ENCODE measurements at regions not wholly inside any gene's neighbourhood (a gene's known extent, or its start where the extent isn't known, plus 50 kb on each side); places are given as distances from the start of the nearest gene placed in this dataset.
"Not testable (repeated sequence)": the region's sequence is repeated elsewhere in the genome, so short reads cannot be mapped to it uniquely, and the experiment has no call there.

DNA sequence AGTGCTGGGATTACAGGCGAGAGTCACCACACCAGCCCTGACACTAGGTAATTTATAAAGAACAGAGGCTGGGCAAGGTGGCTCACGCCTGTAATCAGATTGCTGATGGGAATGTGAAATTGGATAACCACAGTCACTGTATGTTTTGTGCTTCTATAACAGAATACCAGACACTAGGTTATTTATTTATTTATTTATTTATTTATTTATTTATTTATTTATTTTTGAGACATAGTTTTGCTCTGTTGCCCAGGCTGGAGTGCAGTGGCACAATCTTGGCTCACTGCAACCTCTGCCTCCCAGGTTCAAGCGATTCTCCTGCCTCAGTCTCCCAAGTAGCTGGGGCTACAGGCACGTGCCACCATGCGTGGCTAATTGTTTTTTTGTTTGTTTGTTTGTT, 130.0 kb upstream of the FOXN3 start:
- not testable (repeated sequence) for DNase-seq; H3K4me3 ChIP-seq (ENCODE audit: low read length); H3K36me3 ChIP-seq (ENCODE audit: control insufficient read depth, insufficient read depth, low read length); H3K27ac ChIP-seq (ENCODE audit: low read length); H3K4me1 ChIP-seq (ENCODE audit: control insufficient read depth, insufficient read depth, low read length); H3K27me3 ChIP-seq (ENCODE audit: control insufficient read depth, insufficient read depth, low read length); H3K9me3 ChIP-seq (ENCODE audit: control insufficient read depth, low read depth, low read length)
- WGBS (ENCODE audit: insufficient coverage, low lambda C conversion rate) = 33% methylated on average over 1 of the region's 5 CpGs

DNA sequence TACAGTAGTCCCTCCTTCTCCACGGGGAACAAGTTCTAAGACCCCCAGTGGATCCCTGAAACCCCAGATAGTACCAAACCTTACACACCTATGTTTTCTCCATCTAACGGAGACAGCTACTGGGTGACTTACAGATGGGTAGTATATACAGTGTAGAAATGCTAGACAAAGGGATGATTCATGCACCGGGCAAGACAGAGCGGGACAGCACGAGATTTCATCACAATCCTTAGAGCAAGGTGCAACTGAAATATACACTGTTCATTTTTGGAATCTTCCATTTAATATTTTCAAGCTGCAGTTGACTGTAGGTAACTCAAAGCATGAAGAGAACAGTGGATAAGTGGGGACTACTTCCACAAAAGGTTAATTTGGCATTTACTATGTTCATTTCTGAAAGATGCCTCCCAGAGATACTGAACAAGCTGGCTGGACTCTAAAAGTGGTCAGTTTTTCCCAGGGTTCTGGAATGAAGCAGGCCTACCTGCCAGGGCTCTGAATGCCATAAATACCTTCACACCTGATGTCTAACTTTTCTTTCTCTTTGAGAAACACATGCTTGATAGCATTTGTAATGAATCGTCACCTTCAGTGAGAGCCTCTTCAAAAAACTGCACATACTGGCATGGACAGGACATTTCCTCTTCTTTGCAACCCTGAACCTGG, 127.7 kb upstream of the FOXN3 start:
- Histone ChIP-seq H3K36me3 (ENCODE audit: control insufficient read depth, insufficient read depth, low read length) (no peaks in the 10 kb centered on the region), H3K27ac (ENCODE audit: low read length) (no peak overlapping the region), H3K4me1 (ENCODE audit: control insufficient read depth, insufficient read depth, low read length) (no peaks in the 10 kb centered on the region), H3K4me3 (ENCODE audit: low read length) (no peak overlapping the region), H3K9me3 (ENCODE audit: control insufficient read depth, low read depth, low read length) (no peaks in the 10 kb centered on the region), H3K27me3 (ENCODE audit: control insufficient read depth, insufficient read depth, low read length) (no peaks in the 10 kb centered on the region)
- 100% methylated on average over 1 of the region's 6 CpGs for WGBS (ENCODE audit: insufficient coverage, low lambda C conversion rate)
- DNase-seq = no peak

DNA sequence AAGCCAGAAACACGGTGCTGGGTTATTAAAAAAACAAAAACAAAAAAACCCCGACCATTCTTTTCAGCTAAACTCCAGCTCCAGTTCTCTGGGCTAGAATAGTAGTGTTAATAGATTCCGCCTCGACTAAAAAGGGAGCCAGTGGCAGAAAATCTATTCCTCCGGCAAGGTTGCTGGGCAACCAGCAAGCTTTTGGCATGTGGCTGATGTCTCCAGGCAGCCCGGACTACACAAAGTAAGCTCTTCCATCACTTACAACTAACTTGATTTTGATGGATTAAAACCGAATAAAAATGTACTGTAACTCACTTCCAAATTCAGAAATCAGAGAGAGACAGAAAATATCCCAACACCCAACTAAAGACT, 126.4 kb upstream of the FOXN3 start:
- 57% methylated on average over 1 of the region's 7 CpGs for WGBS (ENCODE audit: insufficient coverage, low lambda C conversion rate)
- DNase-seq = no peak
- no peaks in the 10 kb centered on the region for H3K4me1 ChIP-seq (ENCODE audit: control insufficient read depth, insufficient read depth, low read length)
- no peaks in the 10 kb centered on the region for H3K36me3 ChIP-seq (ENCODE audit: control insufficient read depth, insufficient read depth, low read length)
- H3K27ac ChIP-seq (ENCODE audit: low read length) = no peak overlapping the region
- H3K9me3 ChIP-seq (ENCODE audit: control insufficient read depth, low read depth, low read length) = no peaks in the 10 kb centered on the region
- H3K4me3 ChIP-seq (ENCODE audit: low read length) = no peak overlapping the region
- H3K27me3 ChIP-seq (ENCODE audit: control insufficient read depth, insufficient read depth, low read length) = no peaks in the 10 kb centered on the region

DNA sequence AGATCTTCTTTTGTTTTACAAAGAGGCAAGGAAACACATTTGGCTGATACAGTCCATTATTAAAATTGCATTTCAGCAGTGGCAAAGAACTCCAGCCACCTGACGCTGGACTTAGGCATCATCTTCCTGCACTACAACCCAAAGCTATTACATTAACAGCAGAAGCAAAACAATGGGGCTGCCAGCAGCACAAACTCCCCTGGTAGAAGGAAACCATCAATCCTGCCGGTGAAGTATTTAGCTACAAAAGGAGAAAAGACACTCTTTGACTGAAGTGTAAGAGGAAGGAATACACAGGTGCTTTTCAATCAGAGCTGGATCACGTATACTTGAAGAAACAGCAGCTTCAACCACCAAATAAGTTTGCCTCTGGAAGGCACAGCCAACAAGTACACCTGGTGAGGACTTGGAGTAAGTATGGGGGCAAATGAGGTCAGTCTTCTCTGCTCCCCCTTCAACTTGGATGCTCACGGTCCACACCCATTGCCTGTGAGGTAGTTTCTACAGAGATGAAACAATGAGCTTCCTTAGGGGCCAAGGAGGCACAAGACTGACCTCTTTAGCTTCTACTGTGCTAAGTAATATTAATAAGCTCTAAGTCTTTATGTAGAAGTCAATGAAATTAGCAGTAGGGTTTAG, 125.9 kb upstream of the FOXN3 start:
- Histone ChIP-seq H3K4me3 (ENCODE audit: low read length) (no peak overlapping the region), H3K27me3 (ENCODE audit: control insufficient read depth, insufficient read depth, low read length) (no peaks in the 10 kb centered on the region), H3K36me3 (ENCODE audit: control insufficient read depth, insufficient read depth, low read length) (no peaks in the 10 kb centered on the region), H3K4me1 (ENCODE audit: control insufficient read depth, insufficient read depth, low read length) (no peaks in the 10 kb centered on the region), H3K27ac (ENCODE audit: low read length) (no peak overlapping the region), H3K9me3 (ENCODE audit: control insufficient read depth, low read depth, low read length) (no peaks in the 10 kb centered on the region)
- no peak for DNase-seq
- WGBS (ENCODE audit: insufficient coverage, low lambda C conversion rate) = no CpG with 5 or more reads among the region's 4 CpGs

GRCh38 chr14:89540830-89541470, 123.9 kb upstream of the FOXN3 start:
- H3K4me3 ChIP-seq (ENCODE audit: low read length) = no peak overlapping the region
- H3K9me3 ChIP-seq (ENCODE audit: control insufficient read depth, low read depth, low read length) = no peaks in the 10 kb centered on the region
- H3K4me1 ChIP-seq (ENCODE audit: control insufficient read depth, insufficient read depth, low read length) = no peaks in the 10 kb centered on the region
- WGBS (ENCODE audit: insufficient coverage, low lambda C conversion rate) = 80% methylated on average over 1 of the region's 5 CpGs
- no peaks in the 10 kb centered on the region for H3K27me3 ChIP-seq (ENCODE audit: control insufficient read depth, insufficient read depth, low read length)
- no peak for DNase-seq
- no peaks in the 10 kb centered on the region for H3K36me3 ChIP-seq (ENCODE audit: control insufficient read depth, insufficient read depth, low read length)
- H3K27ac ChIP-seq (ENCODE audit: low read length) = no peak overlapping the region

DNA sequence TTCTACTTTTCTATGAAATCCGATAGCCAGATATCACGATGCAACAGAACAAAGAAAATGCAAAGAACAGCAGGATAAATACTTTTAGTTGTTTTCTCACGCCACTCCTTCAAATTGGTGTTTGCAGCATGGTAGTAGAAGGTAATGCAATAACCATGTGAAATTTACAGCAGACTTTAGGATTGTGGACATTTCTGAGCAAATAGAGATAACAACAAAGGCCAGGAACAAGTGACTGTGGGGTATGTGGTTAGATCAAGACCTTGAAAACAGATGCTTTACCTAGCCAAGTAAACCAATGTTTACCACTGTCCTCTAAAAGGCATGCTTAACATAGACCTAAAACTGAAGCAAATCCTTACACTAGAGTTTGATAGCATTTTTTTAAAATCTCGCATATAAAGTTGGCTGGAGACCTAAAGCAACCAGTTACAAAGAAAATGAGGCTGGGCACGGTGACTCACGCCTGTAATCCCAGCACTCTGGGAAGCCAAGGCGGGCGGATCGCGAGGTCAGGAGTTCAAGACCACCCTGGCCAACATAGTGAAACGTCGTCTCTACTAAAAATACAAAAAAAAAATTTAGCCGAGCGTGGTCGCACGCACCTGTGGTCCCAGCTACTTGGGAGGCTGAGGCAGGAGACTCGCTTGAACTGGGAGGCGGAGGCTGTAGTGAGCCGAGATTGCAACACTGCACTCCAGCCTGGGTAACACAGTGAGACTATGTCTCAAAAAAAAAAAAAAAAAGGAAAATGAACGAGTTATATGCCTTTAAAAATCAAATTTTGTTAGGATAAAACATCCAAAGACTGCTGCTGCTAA, 123.2 kb upstream of the FOXN3 start:
- Histone ChIP-seq H3K4me3 (ENCODE audit: low read length) (no peak overlapping the region), H3K27ac (ENCODE audit: low read length) (no peak overlapping the region), H3K4me1 (ENCODE audit: control insufficient read depth, insufficient read depth, low read length) (no peaks in the 10 kb centered on the region), H3K36me3 (ENCODE audit: control insufficient read depth, insufficient read depth, low read length) (no peaks in the 10 kb centered on the region), H3K27me3 (ENCODE audit: control insufficient read depth, insufficient read depth, low read length) (no peaks in the 10 kb centered on the region), H3K9me3 (ENCODE audit: control insufficient read depth, low read depth, low read length) (no peaks in the 10 kb centered on the region)
- 88% methylated on average over 7 of the region's 20 CpGs for WGBS (ENCODE audit: insufficient coverage, low lambda C conversion rate)
- peak in 1 of 2 donors; percentile 12 for DNase-seq

GRCh38 chr14:89537911-89538310, 120.9 kb upstream of the FOXN3 start:
- peaks cover 2% of the 10 kb centered on the region for H3K4me1 ChIP-seq (ENCODE audit: control insufficient read depth, insufficient read depth, low read length)
- H3K9me3 ChIP-seq (ENCODE audit: control insufficient read depth, low read depth, low read length) = no peaks in the 10 kb centered on the region
- no peaks in the 10 kb centered on the region for H3K36me3 ChIP-seq (ENCODE audit: control insufficient read depth, insufficient read depth, low read length)
- H3K4me3 ChIP-seq (ENCODE audit: low read length) = no peak overlapping the region
- DNase-seq = no peak
- H3K27me3 ChIP-seq (ENCODE audit: control insufficient read depth, insufficient read depth, low read length) = no peaks in the 10 kb centered on the region
- WGBS (ENCODE audit: insufficient coverage, low lambda C conversion rate) = 100% methylated on average over 1 of the region's 4 CpGs
- no peak overlapping the region for H3K27ac ChIP-seq (ENCODE audit: low read length)

DNA sequence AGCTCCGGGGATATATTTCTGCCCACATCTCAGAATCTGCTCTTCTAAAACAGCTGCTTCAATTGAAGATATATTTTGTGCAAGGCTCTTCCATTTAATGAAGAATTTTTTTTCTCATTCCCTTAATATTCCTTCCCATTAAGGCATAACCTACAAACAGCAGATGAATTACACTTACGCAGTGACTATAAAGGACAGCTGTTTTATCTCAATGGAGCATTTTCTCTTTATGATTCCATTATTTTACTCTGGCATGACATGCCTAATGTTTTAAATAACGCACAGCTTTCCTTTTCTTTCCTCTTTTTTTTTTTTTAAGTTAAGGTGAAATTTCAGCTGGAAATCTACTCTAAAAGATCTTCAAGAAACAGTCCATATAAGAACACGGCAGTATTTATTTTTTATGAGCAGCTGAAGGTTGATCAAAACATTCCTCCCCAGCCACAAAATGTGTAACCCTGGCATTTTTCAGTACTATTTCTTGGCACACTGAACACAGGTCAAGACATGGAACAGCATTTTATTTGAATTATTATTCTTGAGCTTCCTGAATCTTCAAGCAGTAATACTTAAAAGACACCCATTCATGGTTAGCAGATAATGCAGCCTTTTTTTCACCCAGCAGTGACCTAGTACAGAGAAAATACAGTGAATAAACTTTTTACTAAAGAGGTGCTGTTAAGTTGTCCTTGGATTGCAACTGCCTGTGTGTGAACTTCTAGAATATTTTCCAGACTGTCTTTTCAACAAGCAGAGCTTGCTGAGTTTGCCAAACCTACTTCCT, 118.1 kb upstream of the FOXN3 start:
- Histone ChIP-seq H3K9me3 (ENCODE audit: control insufficient read depth, low read depth, low read length) (no peaks in the 10 kb centered on the region), H3K4me1 (ENCODE audit: control insufficient read depth, insufficient read depth, low read length) (peaks cover 2% of the 10 kb centered on the region), H3K36me3 (ENCODE audit: control insufficient read depth, insufficient read depth, low read length) (no peaks in the 10 kb centered on the region), H3K27ac (ENCODE audit: low read length) (no peak overlapping the region), H3K4me3 (ENCODE audit: low read length) (no peak overlapping the region), H3K27me3 (ENCODE audit: control insufficient read depth, insufficient read depth, low read length) (no peaks in the 10 kb centered on the region)
- WGBS (ENCODE audit: insufficient coverage, low lambda C conversion rate) = 90% methylated on average over 2 of the region's 4 CpGs
- DNase-seq = no peak

- H3K27me3 ChIP-seq (ENCODE audit: control insufficient read depth, insufficient read depth, low read length) = no peaks in the 10 kb centered on the region
- no peak overlapping the region for H3K4me3 ChIP-seq (ENCODE audit: low read length)
- WGBS (ENCODE audit: insufficient coverage, low lambda C conversion rate) = no CpG with 5 or more reads among the region's 4 CpGs
- H3K36me3 ChIP-seq (ENCODE audit: control insufficient read depth, insufficient read depth, low read length) = no peaks in the 10 kb centered on the region
- no peak for DNase-seq
- no peak overlapping the region for H3K27ac ChIP-seq (ENCODE audit: low read length)
- H3K9me3 ChIP-seq (ENCODE audit: control insufficient read depth, low read depth, low read length) = no peaks in the 10 kb centered on the region
- peaks cover 2% of the 10 kb centered on the region for H3K4me1 ChIP-seq (ENCODE audit: control insufficient read depth, insufficient read depth, low read length)
These were observed 116.7 kb upstream of the FOXN3 start for GRCh38 chr14:89533766-89534165.

DNA sequence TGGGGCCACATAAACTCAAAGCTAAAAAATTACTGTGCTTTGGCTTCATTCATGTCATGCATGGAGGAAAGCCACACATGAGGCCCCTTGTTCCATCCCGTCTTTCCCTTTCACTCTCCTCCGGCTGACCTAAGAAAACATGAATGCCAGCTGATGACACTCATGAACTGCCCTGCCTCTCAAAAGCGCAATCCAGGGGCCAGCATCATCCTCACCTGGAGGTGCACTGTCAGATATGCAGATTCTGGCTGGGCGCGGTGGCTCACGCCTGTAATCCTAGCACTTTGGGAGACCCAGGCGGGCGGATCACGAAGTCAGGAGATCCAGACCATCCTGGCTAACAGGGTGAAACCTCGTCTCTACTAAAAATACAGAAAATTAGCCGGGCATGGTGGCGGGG, 116.1 kb upstream of the FOXN3 start:
- H3K27ac ChIP-seq (ENCODE audit: low read length) = no peak overlapping the region
- peaks cover 2% of the 10 kb centered on the region for H3K4me1 ChIP-seq (ENCODE audit: control insufficient read depth, insufficient read depth, low read length)
- H3K4me3 ChIP-seq (ENCODE audit: low read length) = no peak overlapping the region
- H3K9me3 ChIP-seq (ENCODE audit: control insufficient read depth, low read depth, low read length) = no peaks in the 10 kb centered on the region
- DNase-seq = no peak
- H3K27me3 ChIP-seq (ENCODE audit: control insufficient read depth, insufficient read depth, low read length) = no peaks in the 10 kb centered on the region
- no peaks in the 10 kb centered on the region for H3K36me3 ChIP-seq (ENCODE audit: control insufficient read depth, insufficient read depth, low read length)
- WGBS (ENCODE audit: insufficient coverage, low lambda C conversion rate) = no CpG with 5 or more reads among the region's 12 CpGs

Measured in large intestine (tissue), 3 donors.